HG02938 (cell line): ENCODE measurements at regions not wholly inside any gene's neighbourhood (a gene's known extent, or its start where the extent isn't known, plus 50 kb on each side); places are given as distances from the start of the nearest gene placed in this dataset.

ENCODE experiments used
- ATAC-seq: cut with Tn5 transposase; IDR thresholded peaks from one replicate; pipeline ENCODE4 v1.9.1; 2021; ENCODE audit warnings: mild to moderate bottlenecking, moderate library complexity; ENCODE audit not compliant: unreplicated experiment

- ATAC-seq, result peak; percentile 60
Measured at GRCh38 chr20:39800548-39800947, 838.4 kb downstream of the DHX35 start.

GRCh38 chr20:39800111-39800510 lies 838.0 kb downstream of the DHX35 start:
- ATAC-seq, result peak; percentile 91

GRCh38 chr20:39799366-39799965 lies 837.3 kb downstream of the DHX35 start:
- no peak for ATAC-seq

DNA sequence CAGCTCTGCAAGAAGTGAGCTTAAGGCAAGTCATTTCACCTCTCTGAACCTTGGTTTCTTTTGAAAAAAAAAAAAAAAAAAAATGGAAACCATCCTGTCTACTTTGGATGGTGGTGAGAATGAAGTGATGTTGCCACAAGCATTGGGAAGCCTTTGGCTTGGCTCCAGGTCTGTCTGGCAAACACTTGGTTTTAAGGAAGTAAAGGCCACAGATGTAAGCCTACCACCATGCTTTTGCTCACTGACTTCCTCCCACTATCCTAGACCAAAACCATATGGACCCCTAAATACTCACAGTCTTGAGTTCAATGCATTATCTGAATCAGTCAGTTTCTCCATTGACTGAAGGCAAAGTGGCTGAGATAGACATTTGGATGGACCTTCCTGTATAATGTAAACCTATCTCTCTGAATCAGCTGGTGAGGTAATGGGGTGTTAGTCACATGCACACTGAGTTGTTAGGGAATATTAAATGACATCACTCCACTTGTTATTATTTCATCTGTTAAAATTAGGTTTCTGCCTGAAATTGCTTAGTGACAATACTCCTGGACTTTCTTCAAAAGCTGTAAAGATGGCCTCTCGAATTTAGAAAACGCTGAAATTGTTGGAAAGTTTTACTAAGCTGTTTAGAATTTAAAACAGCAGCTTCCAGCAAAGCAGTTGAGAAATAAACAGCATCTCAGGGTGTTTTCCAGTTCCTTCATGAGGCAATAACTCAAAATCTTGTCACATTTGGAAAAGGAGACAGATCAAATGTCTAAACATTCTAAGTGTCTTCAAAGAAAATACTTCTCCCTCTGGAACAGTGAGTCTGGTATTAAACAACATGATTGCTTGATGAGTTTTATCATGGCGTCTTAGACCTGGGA lies 833.5 kb downstream of the DHX35 start:
- ATAC-seq, result no peak

GRCh38 chr20:39792334-39792733 lies 830.2 kb downstream of the DHX35 start:
- ATAC-seq, result no peak

DNA sequence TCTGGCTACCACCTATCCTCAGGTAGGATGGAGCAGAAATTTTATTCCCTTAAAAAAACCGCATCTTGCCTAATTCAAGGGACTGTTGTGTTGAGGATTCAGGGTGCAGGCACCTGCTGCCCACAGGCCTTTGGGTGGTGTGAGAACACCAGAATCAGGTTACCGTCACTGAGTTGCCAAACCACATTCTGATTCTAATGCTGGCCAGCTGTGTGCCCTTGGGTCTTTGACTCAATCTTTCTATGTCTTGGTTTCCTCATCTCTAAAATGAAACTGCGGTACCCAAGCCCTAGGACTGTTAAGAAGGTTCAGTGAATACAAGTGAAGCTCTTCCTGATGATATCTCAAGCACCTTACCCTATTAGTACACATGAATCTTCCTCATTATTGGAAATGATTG lies 827.3 kb downstream of the DHX35 start:
- ATAC-seq, result no peak

- no peak for ATAC-seq
Measured at GRCh38 chr20:39785252-39785917, 823.2 kb downstream of the DHX35 start.

GRCh38 chr20:39784693-39785092 lies 822.5 kb downstream of the DHX35 start:
- ATAC-seq, result no peak

- ATAC-seq, result no peak
Measured at GRCh38 chr20:39778847-39779604, 816.9 kb downstream of the DHX35 start.

- ATAC-seq, result peak; percentile 56
Measured at GRCh38 chr20:39778431-39778830, 816.3 kb downstream of the DHX35 start.

DNA sequence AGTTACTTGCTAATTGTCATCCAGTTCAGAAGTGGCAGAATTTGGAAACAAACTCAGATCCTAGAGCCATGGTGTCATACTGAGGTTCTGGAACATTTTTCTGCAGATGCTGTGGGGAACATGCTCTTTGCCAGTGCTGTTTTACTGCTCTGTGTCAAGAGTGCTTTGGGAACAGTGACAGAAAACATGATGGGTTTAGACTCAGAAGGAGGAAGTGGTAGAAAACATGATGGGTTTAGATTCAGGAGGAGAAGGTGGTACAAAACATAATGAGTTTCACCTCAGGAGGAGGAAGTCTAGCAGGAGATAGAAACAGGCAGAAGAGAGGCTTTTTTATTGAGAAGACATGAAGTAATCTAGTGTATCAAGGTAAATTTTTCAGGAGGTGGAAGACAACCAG lies 815.5 kb downstream of the DHX35 start:
- no peak for ATAC-seq

GRCh38 chr20:39775110-39775509 lies 813.0 kb downstream of the DHX35 start:
- no peak for ATAC-seq

DNA sequence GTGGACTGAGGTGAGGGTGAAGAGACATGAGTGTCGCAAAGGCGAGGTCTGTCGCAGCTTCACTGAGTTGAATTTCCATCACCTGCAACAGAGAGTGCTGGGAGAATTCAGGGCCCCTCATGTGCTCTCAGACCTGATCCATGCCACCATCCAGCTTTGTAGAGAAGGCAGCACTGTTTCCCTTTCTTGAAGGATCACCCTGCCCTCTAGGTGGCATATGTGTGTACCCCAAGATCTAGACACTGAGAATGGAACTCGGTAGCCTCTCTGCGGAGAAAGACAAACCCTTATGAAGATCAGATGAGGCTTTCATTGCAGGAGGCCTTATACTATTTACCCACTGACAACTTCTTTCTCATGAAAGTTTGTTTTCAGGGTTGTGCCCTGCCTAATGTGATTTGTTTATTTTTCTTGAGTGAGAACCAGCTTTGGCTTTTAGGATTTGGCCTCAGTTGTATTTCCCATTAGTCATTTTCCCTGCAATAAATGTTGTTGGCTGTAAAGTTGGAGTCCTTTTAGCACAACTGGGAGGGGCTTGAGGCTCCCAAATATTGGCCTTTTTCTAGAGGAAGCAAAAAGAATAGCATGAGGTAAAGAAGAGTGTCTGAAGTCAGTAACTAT lies 811.3 kb downstream of the DHX35 start:
- no peak for ATAC-seq

- no peak for ATAC-seq
Measured at GRCh38 chr20:39767352-39767751, 805.2 kb downstream of the DHX35 start.

GRCh38 chr20:39766333-39766732 lies 804.2 kb downstream of the DHX35 start:
- no peak for ATAC-seq

- no peak for ATAC-seq
Measured at GRCh38 chr20:39762716-39763115, 800.6 kb downstream of the DHX35 start.

GRCh38 chr20:39758876-39759275 lies 796.7 kb downstream of the DHX35 start:
- ATAC-seq, result no peak

- no peak for ATAC-seq
Measured at GRCh38 chr20:39756828-39757227, 794.7 kb downstream of the DHX35 start.

DNA sequence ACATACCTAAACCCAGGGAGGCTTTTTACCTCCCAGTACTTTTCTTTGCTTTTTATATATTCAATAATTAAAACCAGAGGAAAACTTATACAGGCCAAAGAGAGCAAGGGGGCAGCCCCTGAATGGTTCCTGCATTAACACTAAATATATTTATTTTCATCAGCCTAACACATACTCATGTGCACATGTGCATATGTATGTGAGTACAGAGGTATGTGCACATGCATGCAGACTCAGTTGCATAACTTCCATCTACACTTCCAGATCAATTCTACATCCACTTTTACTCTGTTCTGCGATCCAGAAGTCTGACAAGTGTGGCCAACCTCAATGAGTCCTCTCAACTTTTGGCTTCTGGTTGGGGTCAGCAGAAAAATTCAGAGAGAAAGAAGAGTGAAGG lies 794.2 kb downstream of the DHX35 start:
- ATAC-seq, result no peak

GRCh38 chr20:39752262-39752876 lies 790.2 kb downstream of the DHX35 start:
- ATAC-seq, result no peak
